Osteoblast (primary cell): ENCODE measurements at regions not wholly inside any gene's neighbourhood (a gene's known extent, or its start where the extent isn't known, plus 50 kb on each side); places are given as distances from the start of the nearest gene placed in this dataset.

Experiments
- DNase-seq: peaks from one replicate; pipeline ENCODE4 v3.0.0; 2011; ENCODE audit warnings: low spot score, mixed read lengths; ENCODE audit not compliant: insufficient read length; ENCODE audit errors: missing footprints
- H2AFZ ChIP-seq: 2 replicates; pipeline ENCODE4 v1.6.0; 2011; ENCODE audit warnings: mild to moderate bottlenecking, low read length
- H3K27ac ChIP-seq: 2 replicates; pipeline ENCODE4 v1.5.1; 2011; ENCODE audit warnings: mild to moderate bottlenecking, low read depth, low read length, moderate library complexity
- H3K27me3 ChIP-seq: 2 replicates; pipeline ENCODE4 v1.6.0; 2012; ENCODE audit warnings: mild to moderate bottlenecking, control low read depth, inconsistent platforms, low read length, moderate library complexity; ENCODE audit not compliant: insufficient read depth
- H3K36me3 ChIP-seq: 2 replicates; pipeline ENCODE4 v1.5.1; 2011; ENCODE audit warnings: mild to moderate bottlenecking, low read length, control low read depth, moderate library complexity; ENCODE audit not compliant: insufficient read depth
- H3K4me1 ChIP-seq: 2 replicates; pipeline ENCODE4 v1.5.1; 2011; ENCODE audit warnings: mild to moderate bottlenecking, low read length, control low read depth, moderate library complexity; ENCODE audit not compliant: insufficient read depth
- H3K4me2 ChIP-seq: 2 replicates; pipeline ENCODE4 v1.6.0; 2011; ENCODE audit warnings: mild to moderate bottlenecking, low read length; ENCODE audit not compliant: insufficient read depth
- H3K4me3 ChIP-seq: fragments of 200-600 bp; sonication (generic); 3 replicates; pipeline ENCODE4 v1.5.1; 2012; ENCODE audit warnings: mild to moderate bottlenecking, low read length, inconsistent platforms; ENCODE audit not compliant: insufficient read depth
- H3K79me2 ChIP-seq: 2 replicates; pipeline ENCODE4 v1.6.0; 2012; ENCODE audit warnings: mild to moderate bottlenecking, low read length, control low read depth, inconsistent platforms; ENCODE audit not compliant: insufficient read depth
- H3K9me3 ChIP-seq: 2 replicates; pipeline ENCODE4 v1.5.1; 2011; ENCODE audit warnings: low read depth, low read length, control low read depth
- H4K20me1 ChIP-seq: 2 replicates; pipeline ENCODE4 v1.6.0; 2012; ENCODE audit warnings: mild to moderate bottlenecking, low read length, control low read depth; ENCODE audit not compliant: insufficient read depth
- TF ChIP-seq, protein P1 (sequence below): IDR thresholded peaks from 2 replicates; pipeline ENCODE4 v1.5.1; 2011; ENCODE audit warnings: mild to moderate bottlenecking, low read depth, low read length, moderate library complexity; ENCODE audit errors: extremely low read depth

DNA sequence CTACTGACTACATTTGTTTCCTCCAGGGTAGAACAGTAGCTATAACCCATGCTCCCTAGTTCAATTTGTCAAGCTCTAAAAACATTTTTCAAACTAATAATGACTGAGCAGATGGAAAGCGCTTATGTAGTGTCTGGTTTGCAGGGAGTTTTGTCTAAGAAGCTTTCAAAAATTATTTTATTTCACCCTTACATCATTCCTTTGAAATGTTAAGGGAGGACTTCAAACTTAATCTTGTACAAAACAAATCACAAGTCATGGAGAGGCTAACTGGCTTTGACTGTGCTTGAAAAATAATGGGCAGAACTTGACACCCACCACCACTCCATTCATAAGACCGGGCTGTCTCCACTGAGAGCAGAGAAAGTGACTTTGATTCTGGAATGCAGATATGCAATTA, 153.4 kb upstream of the QRFPR start:
- Histone ChIP-seq H3K4me3 (no peak overlapping the region), H4K20me1 (no peaks in the 10 kb centered on the region), H3K4me2 (no peak overlapping the region), H3K36me3 (no peaks in the 10 kb centered on the region), H3K79me2 (no peaks in the 10 kb centered on the region), H3K27me3 (no peaks in the 10 kb centered on the region), H3K4me1 (no peaks in the 10 kb centered on the region), H3K27ac (no peak overlapping the region), H3K9me3 (no peaks in the 10 kb centered on the region), H2AFZ (no peak overlapping the region)
- no peak for DNase-seq
- TF ChIP-seq, protein P1, sequence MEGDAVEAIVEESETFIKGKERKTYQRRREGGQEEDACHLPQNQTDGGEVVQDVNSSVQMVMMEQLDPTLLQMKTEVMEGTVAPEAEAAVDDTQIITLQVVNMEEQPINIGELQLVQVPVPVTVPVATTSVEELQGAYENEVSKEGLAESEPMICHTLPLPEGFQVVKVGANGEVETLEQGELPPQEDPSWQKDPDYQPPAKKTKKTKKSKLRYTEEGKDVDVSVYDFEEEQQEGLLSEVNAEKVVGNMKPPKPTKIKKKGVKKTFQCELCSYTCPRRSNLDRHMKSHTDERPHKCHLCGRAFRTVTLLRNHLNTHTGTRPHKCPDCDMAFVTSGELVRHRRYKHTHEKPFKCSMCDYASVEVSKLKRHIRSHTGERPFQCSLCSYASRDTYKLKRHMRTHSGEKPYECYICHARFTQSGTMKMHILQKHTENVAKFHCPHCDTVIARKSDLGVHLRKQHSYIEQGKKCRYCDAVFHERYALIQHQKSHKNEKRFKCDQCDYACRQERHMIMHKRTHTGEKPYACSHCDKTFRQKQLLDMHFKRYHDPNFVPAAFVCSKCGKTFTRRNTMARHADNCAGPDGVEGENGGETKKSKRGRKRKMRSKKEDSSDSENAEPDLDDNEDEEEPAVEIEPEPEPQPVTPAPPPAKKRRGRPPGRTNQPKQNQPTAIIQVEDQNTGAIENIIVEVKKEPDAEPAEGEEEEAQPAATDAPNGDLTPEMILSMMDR = no peak

DNA sequence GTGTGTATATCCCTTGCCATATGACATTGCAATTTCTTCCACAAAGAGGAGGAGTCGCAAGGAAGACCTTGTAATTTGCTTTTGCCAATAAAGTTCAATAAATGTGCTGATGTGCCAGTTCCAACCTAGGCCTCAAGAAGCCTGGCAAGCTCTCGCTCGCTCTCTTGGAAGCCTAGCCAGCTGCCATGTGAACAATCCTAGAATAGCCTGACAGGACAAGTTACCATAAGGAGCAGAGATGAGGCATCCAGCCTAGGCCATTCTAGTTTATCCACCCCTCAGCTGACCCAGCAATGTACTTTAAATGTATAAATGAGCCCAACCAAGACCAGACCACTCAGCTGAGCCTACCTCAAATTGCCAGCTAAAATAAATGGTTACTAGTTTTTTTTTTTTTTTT, 145.7 kb upstream of the QRFPR start:
- TF ChIP-seq, protein P1 = no peak
- Histone ChIP-seq H3K79me2 (no peaks in the 10 kb centered on the region), H4K20me1 (no peaks in the 10 kb centered on the region), H3K9me3 (no peaks in the 10 kb centered on the region), H3K27me3 (no peaks in the 10 kb centered on the region), H3K4me1 (no peaks in the 10 kb centered on the region), H3K4me3 (no peak overlapping the region), H3K4me2 (no peak overlapping the region), H3K36me3 (no peaks in the 10 kb centered on the region), H2AFZ (no peak overlapping the region), H3K27ac (no peak overlapping the region)
- no peak for DNase-seq

DNA sequence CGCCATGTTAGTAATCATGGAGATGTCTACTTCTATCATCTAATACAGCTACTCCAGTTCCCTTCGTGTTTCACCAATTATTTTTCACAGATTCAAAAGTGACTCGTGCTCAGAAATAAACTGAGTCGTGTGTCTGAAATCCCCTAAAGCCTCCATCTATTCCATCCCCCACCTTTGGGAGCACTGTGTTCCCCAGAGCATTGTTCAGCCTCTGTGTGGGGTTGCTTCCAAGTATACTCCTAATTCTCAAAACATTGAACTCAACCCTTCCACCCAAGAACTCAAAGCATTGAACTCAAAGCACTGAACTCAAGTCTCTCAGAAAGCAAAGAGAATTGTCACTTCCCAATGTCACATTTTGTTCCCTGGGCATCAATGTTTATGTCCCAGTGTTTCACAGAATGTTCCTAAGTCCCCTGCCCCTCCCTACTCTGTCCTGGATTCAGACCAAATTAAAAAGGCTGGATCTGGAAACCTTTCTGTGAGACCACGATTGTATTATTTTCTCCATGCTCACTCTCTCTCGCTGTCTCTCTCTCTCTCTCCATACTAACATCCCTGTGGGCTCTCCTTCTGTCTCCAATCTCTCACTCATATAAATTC, 138.5 kb upstream of the QRFPR start:
- H3K79me2 ChIP-seq = no peaks in the 10 kb centered on the region
- no peaks in the 10 kb centered on the region for H4K20me1 ChIP-seq
- H3K9me3 ChIP-seq = no peaks in the 10 kb centered on the region
- no peak overlapping the region for H2AFZ ChIP-seq
- H3K36me3 ChIP-seq = no peaks in the 10 kb centered on the region
- TF ChIP-seq, protein P1 = no peak
- DNase-seq = no peak
- H3K27me3 ChIP-seq = no peaks in the 10 kb centered on the region
- no peak overlapping the region for H3K4me3 ChIP-seq
- no peak overlapping the region for H3K27ac ChIP-seq
- H3K4me2 ChIP-seq = no peak overlapping the region
- no peaks in the 10 kb centered on the region for H3K4me1 ChIP-seq

DNA sequence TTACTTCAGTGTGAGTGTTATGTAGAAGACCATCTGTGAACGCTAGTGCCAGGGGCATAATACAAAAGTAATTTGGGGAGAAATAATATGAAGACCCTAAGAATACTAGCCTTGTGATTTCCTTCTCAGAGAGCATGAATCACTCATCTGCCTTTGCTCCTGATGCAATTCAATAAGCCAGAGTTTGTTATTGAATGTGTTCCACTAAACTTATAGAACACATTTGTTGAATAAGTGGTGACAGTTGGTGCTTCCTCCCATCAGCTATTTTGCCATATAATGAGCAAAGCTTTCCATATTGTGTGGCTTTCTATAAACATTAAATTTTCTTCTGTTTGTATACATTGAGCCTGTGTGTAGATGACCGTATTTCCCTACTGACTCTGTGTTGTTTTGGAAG, 136.4 kb upstream of the QRFPR start:
- Histone ChIP-seq H3K27ac (no peak overlapping the region), H4K20me1 (no peaks in the 10 kb centered on the region), H3K36me3 (no peaks in the 10 kb centered on the region), H3K4me2 (no peak overlapping the region), H3K27me3 (no peaks in the 10 kb centered on the region), H3K4me3 (no peak overlapping the region), H3K9me3 (no peaks in the 10 kb centered on the region), H3K79me2 (no peaks in the 10 kb centered on the region), H2AFZ (no peak overlapping the region), H3K4me1 (no peaks in the 10 kb centered on the region)
- TF ChIP-seq, protein P1 = no peak
- no peak for DNase-seq
